GM10248 (cell line): ENCODE measurements at regions not wholly inside any gene's neighbourhood (a gene's known extent, or its start where the extent isn't known, plus 50 kb on each side); places are given as distances from the start of the nearest gene placed in this dataset.

ENCODE experiments used
- CTCF ChIA-PET: fragments of 300-600 bp; sonication (Branson Sonifier 250); formaldehyde crosslinking; extraction: SDS; loops from one replicate; lab custom pipeline; 2021; ENCODE audit warnings: antibody characterized with exemption; lab: Yijun Ruan, JAX
- POLR2A ChIA-PET: fragments of 350-650 bp; sonication (Branson Sonifier 250); formaldehyde crosslinking; extraction: SDS; loops from one replicate; lab custom pipeline; 2020; ENCODE audit warnings: antibody characterized with exemption; lab: Yijun Ruan, JAX
- DNase-seq: peaks from one replicate; pipeline ENCODE4 v3.0.0; 2012; ENCODE audit errors: extremely low spot score
- CTCF ChIP-seq: IDR thresholded peaks from 2 replicates; pipeline ENCODE4 v1.5.1; 2012; ENCODE audit warnings: mild to moderate bottlenecking, low read depth; ENCODE audit errors: extremely low read depth, missing control alignments, control extremely low read depth

DNA sequence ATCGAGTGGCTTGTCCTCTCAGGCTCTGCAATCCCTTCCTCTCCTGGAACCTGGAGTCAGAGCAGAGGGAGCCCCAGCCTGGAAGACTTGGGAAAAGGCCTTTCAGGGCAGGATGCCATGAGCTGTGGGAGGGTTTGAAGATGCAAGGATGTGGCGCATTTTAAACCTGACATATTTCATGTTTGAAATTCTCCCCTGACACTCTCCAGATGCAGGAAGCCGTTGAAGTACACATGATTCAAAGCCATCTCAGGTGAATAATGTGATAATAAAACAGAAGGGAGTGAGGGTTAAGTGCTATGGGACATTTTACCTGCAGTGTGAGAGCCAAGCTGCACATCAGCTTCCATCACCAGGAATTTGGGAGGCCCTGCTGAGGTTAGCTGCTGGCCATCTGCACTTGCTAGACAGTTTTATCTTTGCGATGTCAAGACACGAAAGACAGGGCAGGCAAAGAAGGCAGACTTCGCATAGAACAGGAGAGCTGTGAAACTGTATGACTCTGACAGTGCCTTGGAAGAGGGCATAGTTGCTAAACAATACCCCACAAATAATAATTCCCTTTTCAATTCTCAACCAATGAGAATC lies 159.1 kb upstream of the GDF10 start:
- CTCF ChIA-PET = no interaction called here
- no peak for DNase-seq
- TF ChIP-seq CTCF = no peak
- POLR2A ChIA-PET = no interaction called here

- POLR2A ChIA-PET = no interaction called here
- TF ChIP-seq CTCF = no peak
- no peak for DNase-seq
- CTCF ChIA-PET = no interaction called here
Measured at GRCh38 chr10:47141349-47141748, 158.6 kb upstream of the GDF10 start.

- no peak for DNase-seq
- TF ChIP-seq CTCF = no peak
- ChIA-PET CTCF (interaction anchor here (0.9 kb wide), 1 partner anchor 22 kb away, joined by 3 read pairs; no protein-coding TSS in a partner anchor), POLR2A (no interaction called here)
Measured at GRCh38 chr10:47143072-47143471, 156.9 kb upstream of the GDF10 start.

DNA sequence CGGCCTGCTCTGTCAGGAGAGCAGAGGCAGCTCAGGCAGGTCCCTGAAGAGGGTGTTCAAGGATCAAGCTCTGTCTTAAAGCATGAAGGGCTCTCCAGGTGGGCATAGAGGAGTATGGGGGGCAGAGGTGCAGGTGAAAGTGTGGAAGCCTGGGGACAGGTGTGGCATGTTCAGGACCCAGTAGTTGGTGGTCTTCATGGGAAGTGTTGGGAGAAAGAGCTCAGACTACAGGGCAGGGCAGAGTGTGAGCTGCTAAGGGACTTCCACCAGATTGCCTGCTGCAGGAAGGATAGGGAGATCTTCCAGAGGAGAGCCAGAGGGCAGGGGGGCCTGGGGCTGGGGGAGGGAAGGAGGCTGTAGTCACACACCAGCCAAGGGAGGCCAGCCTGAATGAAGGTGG lies 156.5 kb upstream of the GDF10 start:
- ChIA-PET CTCF (interaction anchor here (0.9 kb wide), 1 partner anchor 22 kb away, joined by 3 read pairs; no protein-coding TSS in a partner anchor), POLR2A (no interaction called here)
- no peak for TF ChIP-seq CTCF
- no peak for DNase-seq

DNA sequence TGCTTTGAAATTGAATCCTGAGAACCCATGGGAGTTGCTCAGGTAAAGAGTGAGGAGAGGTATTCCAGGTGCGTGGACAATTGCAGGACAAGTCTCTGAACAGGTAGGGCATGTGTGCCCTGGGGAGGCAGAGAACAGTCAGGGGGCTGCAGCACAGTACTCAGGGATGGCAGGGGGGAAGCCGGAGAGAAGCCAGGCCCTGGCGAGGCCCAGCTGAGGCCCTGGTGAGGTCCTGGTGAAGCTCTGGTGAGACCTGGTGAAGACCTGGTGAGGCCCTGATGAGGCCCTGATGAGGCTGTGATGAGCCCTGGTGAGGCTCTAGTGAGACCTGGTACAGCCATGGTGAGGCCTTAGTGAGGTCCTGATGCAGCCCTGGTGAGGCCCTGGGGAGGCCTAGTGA lies 155.5 kb upstream of the GDF10 start:
- TF ChIP-seq CTCF = no peak
- DNase-seq = no peak
- CTCF ChIA-PET = no interaction called here
- POLR2A ChIA-PET = no interaction called here

GRCh38 chr10:47145290-47145934 lies 154.6 kb upstream of the GDF10 start:
- CTCF ChIA-PET = no interaction called here
- POLR2A ChIA-PET = no interaction called here
- no peak for DNase-seq
- no peak for TF ChIP-seq CTCF

DNA sequence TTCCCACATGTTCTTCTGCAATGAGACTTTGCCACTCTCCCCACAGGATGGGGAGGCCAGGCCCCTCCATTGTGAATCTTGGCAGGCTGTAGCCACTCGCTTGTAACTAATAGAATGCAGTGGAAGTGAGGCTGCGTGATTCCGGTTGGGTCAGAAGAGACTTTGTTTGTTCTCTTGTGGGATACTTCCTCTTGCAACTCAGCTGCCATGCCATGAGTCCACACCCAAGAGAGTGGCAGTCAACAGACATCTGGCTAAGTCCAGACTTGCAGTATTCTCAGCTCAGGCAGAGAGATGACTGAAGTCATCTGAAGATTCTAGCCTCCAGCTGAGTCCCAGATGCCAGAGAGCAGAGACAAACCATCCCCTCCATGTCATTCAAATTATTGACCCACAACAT lies 153.4 kb upstream of the GDF10 start:
- CTCF ChIA-PET = no interaction called here
- POLR2A ChIA-PET = no interaction called here
- no peak for DNase-seq
- TF ChIP-seq CTCF = no peak
